GM18517 (cell line): ENCODE measurements at regions not wholly inside any gene's neighbourhood (a gene's known extent, or its start where the extent isn't known, plus 50 kb on each side); places are given as distances from the start of the nearest gene placed in this dataset.
"Not testable (repeated sequence)": the region's sequence is repeated elsewhere in the genome, so short reads cannot be mapped to it uniquely, and the experiment has no call there.

Source experiments
- ATAC-seq: cut with Tn5 transposase; IDR thresholded peaks from one replicate; pipeline ENCODE4 v1.9.1; 2021; ENCODE audit warnings: mild to moderate bottlenecking, moderate library complexity; ENCODE audit not compliant: unreplicated experiment

DNA sequence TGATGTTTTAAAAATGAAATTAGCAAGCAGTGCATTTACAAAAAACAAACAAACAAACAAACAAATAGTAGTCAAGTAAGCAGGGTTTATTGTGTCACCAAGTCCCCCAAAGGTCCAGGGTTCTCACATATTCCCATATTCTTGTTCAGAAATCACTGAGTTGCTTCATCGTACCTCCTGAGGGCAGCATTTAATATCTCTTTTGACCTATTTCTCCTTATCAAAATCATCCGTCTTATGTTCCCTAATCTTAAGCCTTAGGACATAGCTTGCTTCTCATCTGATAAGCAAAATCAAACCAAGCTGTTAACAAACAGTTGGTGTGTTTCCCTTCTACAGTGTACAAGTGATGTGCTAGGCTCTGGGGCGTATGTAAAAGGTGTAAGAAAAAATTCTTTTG, 109.5 kb upstream of the MAN2A1 start:
- no peak for ATAC-seq

DNA sequence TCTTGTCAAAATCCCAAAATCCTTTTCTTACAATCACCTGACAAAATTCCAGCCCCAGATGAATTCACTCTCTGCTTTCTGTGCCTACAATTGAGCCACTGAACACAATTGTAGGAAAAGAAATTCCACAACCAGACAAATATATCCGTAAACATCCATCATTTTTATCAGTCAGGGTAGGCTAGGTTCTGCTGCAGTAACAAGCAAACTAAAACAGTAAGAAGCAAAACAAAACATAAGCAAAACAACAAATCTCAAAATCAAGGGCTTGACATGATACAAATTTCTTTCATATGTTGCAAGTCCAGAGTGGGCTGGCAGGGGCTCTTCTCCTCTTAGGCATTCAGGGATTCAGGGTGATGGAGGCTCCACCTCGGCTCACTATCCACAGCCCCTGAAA, 114.2 kb upstream of the MAN2A1 start:
- no peak for ATAC-seq

DNA sequence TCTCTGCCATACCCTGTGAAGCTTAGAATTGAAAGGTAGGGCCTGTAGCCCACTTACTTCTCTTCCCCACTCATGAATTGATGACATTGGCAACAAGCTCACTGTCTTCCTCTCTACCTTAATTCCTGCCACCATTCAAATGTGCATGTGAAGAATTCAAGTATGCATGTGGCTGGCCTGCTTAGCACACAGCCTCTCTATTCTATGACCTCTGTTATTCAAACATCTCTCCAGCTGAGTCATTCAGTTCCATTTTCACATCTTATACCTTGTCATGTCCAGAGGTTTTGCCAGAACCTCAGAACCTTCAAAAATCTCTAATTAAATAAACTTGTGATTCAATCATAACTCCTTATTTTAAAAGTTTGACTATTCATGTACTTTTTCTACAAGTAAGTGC, 114.7 kb upstream of the MAN2A1 start:
- no peak for ATAC-seq

DNA sequence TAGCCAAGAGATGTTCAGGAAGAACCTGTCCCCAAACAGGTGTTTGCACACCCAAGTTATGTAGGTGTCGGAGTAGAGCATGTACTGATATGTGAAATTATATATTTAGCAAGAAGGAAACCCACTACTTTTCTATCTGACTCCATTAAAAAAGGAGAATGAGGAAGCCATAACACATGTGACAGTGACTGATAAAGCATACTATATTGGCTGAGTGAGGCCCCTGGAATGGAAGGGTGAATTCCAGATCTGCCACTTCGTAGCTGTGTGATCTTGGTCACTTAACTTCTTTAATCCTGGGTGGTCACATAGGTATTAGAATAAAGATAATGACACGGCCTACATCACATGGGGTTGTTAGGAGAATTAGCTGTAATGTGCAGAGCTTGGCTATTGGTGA, 116.0 kb upstream of the MAN2A1 start:
- no peak for ATAC-seq

DNA sequence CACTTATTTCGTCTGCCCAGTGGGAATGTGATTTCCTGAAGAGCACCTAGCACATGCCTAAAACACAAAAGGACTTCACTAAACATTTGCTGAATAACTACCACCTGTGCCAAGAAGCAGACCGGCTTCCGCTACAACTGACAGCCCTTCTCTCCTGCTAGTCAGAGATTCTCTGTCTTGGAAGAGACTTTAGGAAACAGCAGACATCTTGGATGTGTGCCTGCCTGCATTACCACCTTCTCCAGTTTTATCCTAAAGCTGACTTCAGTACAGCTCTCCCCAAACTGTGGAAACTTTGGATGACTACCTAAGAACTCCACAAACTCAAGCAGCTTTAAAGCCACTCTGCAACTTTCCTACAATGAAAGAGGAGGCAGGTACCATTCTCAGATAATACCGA, 116.5 kb upstream of the MAN2A1 start:
- no peak for ATAC-seq

DNA sequence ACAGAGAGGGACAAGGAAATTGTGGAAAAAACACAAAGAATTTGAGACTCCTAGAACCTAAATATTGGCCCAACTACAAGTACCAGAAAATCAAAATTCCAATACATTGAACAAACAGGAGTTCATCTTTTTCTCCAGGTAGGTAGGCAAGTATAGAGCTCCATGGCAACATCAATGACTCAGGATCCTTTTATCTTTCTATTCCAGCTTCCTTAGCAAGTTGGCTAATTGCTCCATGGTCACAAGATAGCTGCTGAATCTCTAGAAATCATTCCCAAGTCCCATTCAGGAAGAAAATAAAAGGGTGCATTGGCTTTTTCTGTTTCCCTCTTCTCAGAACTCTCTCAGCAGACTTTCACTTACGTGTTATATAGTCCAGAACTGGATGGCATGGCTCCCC, 117.9 kb upstream of the MAN2A1 start:
- no peak for ATAC-seq

DNA sequence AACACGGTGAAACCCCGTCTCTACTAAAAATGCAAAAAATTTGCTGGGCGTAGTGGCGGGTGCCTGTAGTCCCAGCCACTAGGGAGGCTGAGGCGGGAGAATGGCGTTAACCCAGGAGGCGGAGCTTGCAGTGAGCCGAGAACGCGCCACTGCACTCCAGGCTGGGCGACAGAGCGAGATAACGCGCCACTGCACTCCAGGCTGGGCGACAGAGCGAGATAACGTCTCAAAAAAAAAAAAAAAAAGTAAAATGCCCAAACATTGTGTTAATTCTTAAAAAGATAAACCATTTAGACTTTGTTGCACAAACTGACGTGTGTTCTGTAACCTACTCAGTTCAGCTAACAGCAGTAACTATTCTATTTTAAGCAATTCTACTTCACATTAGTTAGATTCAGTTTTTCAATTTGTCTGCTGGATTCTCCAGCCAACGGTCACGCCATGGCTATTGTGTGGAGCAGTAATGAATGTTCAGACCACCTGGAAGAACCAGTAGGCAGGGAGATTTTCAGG, 119.3 kb upstream of the MAN2A1 start:
- ATAC-seq, result no peak

DNA sequence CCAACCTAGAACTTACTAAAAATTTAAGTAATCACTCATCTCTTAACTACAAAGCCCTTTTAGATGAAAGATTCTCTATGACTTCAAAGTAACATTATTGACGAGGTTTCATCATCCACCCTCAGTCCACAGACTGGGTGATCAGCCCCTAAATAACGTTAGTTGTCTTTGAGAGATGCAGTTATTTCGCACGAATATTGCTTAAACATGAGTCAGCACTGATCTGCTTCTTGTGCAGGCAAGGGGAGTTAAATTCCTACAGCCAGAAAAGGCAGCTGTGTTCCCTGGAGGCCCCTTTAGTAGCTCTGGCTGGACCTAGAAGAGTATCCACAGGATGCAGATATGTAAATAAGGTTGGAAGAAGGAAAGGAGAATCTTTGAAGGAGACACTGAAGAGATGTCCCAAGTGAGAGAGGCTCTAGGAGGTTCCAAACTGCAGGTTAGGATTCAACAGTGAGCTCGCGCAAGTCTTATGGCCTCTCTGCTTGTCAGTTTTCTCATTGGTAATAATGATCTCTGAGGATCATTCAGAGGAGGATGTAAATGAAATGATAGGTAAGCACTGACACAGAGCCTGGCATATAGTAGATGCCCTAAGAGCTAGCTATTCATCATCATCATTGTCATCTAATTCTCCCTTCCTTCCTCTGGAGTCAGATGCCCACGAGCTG, 122.2 kb upstream of the MAN2A1 start:
- no peak for ATAC-seq

DNA sequence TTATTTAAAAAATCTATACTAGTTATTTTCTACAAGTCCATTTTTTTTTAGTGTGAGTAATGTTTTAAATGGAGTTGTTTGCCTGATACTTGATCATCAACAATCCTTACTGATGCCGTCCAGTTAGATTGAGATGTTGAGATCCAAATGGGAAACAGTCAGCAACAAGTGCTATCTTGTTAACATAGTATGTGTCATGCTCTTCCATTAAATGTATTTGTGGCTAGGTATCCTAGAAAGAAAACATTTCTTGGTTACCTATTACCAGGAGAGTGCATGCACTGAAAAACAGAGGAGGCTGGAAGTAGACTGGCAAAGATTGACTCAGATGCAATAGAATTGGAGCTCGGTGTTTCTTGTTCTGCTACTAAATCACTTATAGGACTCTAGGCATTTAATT, 123.4 kb upstream of the MAN2A1 start:
- no peak for ATAC-seq

DNA sequence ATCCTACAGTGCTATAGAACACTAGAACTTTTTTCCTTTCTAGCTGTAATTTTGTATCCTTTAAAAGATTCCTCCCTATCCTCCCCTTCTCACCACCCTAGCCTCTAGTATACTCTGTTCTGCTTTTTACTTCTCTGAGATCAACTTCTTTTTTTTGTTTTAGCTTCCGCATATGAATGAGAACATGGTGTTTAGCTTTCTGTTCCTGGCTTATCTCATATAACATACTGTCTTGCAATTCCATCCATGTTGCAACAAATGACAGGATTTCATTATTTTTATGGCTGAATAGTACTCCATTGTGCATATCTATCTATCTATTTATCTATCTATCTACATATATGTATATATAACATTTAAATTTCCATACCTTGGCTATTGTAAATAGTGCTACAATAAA, 126.0 kb upstream of the MAN2A1 start:
- no peak for ATAC-seq

DNA sequence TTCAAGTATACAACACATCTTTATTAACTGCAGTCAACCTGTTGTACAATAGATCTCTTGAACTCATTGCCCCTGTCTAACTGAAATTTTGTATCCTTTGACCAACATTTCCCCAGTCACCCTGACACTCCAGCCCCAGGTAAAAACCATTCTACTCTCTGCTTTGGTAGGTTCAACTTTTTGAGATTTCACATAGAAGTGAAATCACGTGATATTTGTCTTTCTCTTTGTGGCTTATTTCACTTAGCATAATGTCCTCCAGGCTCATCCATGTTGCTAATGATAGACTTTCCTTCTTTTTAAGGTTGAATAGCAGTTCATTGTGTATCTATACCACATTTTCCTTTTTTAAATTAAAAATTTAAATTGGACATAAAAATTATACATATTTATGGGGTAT, 126.5 kb upstream of the MAN2A1 start:
- no peak for ATAC-seq

DNA sequence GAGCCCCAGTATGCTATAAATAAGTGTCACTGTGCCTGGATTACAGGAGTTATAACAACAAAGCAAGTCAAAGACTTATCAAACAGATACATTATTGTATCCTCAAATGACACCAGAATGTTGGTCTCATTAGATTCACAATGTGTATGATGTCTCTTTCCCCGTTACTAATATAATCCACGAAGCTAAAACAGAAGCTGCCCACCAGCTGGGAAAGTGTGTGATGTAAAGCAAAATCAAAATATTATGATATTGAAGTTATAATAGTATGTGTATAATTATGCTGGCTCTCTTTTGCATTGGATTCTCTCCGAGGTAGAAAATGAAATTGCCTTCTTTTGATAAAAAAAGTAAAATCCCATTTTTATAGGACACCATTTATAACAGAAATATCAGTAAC, 127.3 kb upstream of the MAN2A1 start:
- no peak for ATAC-seq

DNA sequence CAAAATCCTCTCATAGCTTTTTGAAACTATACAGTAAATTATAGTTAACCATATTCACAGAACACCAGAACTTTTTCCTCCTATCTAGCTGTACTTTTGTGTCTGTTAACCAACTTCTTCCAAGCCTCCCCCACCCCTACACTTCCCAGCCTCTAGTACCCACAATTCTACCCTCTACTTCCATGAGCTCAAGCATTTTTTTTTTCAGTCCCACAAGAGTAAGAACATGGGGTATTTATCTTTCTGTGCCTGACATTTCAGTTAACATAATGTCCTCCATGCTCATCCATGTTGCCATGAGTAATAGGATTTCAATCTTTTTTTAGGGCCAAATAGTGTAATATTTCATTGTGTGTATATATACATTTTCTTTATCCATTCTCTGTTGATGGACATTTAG, 128.3 kb upstream of the MAN2A1 start:
- ATAC-seq, result no peak

DNA sequence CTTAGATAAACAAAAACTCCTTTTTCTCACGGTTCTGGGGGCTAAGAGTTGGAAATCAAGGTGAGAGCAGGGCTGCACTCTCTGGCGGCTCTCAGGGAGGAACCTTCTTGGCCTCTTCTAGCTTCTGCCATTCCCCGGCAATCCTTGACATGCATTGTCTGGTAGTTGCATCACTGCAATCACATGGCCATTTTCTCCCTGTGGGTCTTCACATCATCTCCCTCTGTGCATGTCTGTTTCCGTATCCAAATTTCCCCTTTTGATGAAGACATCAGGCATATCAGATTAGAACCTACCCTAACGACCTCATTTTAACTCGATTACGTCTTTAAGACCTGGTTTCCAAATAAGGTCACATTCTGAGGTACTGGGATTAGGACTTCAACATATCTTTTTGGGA, 129.2 kb upstream of the MAN2A1 start:
- ATAC-seq, result no peak

DNA sequence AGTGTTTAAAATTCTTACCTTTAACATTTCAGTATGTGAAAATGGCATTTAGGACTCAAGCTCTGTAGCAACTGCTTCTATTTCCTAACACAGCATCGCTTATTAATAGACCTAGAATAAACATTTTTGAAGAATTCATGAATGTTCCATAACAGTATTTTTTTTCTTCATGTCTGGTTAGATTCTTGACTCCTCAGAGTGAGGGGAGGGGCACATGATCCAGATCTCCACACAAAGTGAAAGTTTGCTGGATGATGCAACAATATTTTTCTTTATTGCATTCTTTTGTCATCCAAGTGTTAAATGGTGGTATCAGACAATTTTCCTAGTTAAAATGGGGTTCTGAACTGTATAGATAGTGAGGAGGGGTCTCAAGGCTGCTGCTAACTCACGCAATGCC, 130.8 kb upstream of the MAN2A1 start:
- no peak for ATAC-seq

DNA sequence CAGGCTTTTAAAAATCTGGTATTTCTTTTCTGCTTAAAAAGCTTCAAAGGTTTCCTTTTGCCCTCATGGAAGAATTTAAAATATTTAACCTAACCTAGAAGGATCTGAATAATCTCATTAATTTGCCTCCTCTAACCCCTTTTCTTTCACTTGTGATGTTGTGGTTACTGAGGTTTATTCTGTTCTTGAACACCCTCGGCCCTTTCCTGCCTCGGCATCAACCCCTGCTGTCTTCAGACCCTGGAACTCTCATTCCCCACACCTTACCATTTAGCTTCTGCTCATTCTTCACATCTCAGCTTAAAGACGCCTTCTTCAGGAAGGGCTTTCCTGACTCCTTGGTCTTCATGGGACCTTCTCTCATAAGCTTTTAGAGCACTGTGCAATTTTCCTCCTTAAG, 131.4 kb upstream of the MAN2A1 start:
- no peak for ATAC-seq

DNA sequence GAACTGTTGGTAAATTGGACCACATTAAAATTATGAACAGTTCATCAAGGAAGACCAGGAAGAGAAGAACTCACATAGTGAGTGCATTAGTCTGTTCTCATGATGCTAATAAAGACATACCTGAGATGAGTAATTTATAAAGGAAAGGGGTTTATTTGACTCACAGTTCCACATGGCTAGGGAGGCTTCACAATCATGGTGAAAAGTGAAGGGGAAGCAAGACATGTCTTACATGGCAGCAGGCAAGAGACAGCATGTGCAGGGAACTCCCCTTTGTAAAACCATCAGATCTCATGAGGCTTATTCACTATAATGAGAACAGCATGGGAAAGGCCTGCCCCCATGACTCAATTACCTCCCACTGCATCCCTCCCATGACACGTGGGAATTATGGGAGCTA, 135.9 kb upstream of the MAN2A1 start:
- ATAC-seq, result no peak

DNA sequence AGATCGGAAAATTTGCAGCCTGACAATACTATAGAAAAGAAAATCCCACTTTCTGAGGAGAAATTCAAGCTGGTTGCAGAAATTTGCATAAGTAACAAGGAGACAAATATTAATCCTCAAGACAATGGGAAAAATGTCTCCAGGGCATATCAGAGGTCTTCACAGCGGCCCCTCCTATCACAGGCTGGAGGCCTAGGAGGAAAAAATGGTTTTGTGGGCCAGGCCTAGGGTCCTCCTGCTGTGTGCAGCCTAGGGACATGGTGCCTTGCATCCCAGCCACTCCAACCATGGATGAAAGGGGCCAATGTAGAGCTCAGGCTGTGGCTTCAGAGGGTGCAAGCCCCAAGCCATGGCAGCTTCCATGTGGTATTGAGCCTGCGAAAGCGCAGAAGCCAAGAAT, 138.5 kb upstream of the MAN2A1 start:
- not testable (repeated sequence) for ATAC-seq

DNA sequence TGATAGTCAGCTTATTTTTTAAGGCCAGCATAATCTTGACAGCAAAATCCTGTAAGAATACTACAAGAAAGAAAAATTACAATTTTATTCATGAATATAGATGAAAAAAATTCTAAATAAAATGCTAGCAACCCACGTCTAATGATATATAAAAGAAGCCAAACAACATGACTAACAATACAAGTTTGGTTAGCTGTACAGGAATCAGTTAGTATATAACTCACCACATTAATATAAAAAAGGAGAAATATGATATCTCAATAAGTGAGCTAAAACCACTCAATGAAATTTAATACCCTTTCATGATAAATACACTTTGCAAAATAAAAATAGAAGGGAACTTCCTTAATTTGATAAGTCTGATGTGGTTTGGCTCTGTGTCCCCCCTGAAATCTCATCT, 139.7 kb upstream of the MAN2A1 start:
- no peak for ATAC-seq

DNA sequence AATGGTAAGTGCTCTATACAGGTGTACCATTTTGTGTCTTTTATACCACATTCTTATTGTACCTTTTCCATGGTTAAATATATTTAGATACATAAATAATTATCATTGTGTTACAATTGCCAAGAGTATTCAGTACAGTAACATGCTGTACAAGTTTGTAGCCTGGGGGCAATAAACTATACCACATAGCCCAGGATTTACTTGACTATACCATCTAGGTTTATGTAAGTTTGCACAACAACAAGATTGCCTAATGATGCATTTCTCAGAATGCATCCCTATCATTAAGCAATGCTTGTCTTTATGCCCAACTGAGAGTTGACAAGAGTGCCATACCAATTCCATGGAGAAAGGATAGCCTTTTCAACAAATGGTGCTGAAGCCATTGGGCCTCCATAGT, 136.7 kb upstream of the PJA2 start:
- ATAC-seq, result no peak

DNA sequence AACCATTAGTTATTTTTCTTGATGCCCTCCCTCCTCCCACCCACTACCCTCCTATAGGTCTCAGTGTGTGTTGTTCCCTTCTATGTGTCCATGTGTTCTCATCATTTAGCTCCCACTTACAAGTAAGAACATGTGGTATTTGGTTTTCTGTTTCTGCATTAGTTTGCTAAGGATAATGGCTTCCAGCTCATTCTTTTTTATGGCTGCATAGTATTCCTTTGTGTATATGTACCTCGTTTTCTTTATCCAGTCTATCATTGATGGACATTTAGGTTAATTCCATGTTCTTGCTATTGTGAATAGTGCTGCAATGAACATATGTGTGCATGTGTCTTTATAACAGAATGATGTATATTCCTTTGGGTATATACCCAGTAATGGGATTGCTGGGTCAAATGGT, 135.1 kb upstream of the PJA2 start:
- not testable (repeated sequence) for ATAC-seq

DNA sequence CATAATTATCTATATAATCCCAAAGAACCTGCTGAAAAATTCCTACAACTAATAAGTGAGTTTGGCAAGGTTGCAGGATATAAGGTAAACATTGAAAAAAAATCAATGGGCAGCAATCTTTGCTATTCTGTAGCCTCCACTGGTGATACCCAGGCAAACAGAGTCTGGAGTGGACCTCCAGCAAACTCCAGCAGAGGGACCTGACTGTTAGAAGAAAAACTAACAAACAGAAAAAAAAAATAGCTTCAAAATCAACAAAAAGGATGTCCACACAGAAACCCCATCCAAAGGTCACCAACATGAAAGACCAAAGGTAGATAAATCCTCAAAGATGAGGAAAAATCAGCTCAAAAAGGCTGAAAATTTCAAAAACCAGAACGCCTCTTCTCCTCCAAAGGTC, 128.9 kb upstream of the PJA2 start:
- ATAC-seq, result not testable (repeated sequence)

DNA sequence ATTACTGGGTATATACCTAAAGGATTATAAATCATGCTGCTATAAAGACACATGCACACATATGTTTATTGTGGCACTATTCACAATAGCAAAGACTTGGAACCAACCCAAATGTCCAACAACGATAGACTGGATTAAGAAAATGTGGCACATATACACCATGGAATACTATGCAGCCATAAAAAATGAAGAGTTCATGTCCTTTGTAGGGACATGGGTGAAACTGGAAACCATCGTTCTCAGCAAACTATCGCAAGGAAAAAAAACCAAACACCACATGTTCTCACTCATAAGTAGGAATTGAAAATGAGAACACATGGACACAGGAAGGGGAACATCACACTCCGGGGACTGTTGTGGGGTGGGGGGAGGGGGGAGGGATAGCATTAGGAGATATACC, 125.3 kb upstream of the PJA2 start:
- not testable (repeated sequence) for ATAC-seq
